Endodermal cell (in vitro differentiated cells): ENCODE measurements at regions not wholly inside any gene's neighbourhood (a gene's known extent, or its start where the extent isn't known, plus 50 kb on each side); places are given as distances from the start of the nearest gene placed in this dataset.

ENCODE experiments used
- DNase-seq: peaks from one replicate; pipeline ENCODE4 v3.0.0-alpha.2; 2017
- H3K27ac ChIP-seq: 2 replicates; pipeline ENCODE4 v1.5.1; 2013; ENCODE audit warnings: mild to moderate bottlenecking, low read depth, low read length, moderate library complexity
- H3K27me3 ChIP-seq: 2 replicates; pipeline ENCODE4 v1.6.1; 2013; ENCODE audit warnings: mild to moderate bottlenecking, low read length, moderate library complexity; ENCODE audit not compliant: insufficient read depth, control insufficient read depth, poor library complexity, severe bottlenecking
- H3K36me3 ChIP-seq: 2 replicates; pipeline ENCODE4 v1.7.0; 2013; ENCODE audit warnings: mild to moderate bottlenecking, low read length, moderate library complexity; ENCODE audit not compliant: control insufficient read depth, insufficient read depth
- H3K4me1 ChIP-seq: one replicate; pipeline ENCODE4 v1.7.0; 2013; ENCODE audit warnings: low read length; ENCODE audit not compliant: control insufficient read depth, insufficient read depth
- H3K4me3 ChIP-seq: 2 replicates; pipeline ENCODE4 v1.5.1; 2013; ENCODE audit warnings: mild to moderate bottlenecking, low read length, moderate library complexity
- H3K9ac ChIP-seq: 2 replicates; pipeline ENCODE4 v1.6.1; 2013; ENCODE audit warnings: mild to moderate bottlenecking, low read length, moderate library complexity; ENCODE audit not compliant: poor library complexity, severe bottlenecking; ENCODE audit errors: extremely low read depth
- H3K9me3 ChIP-seq: 2 replicates; pipeline ENCODE4 v1.6.1; 2013; ENCODE audit warnings: mild to moderate bottlenecking, low read length, moderate library complexity; ENCODE audit not compliant: control insufficient read depth
- H3K27ac Mint-ChIP-seq: 2 replicates; pipeline ENCODE4 v1.8.0; 2020; ENCODE audit warnings: mixed read lengths
- H3K27me3 Mint-ChIP-seq: 2 replicates; pipeline ENCODE4 v1.8.0; 2021; ENCODE audit warnings: mild to moderate bottlenecking, mixed read lengths; ENCODE audit not compliant: insufficient read depth
- H3K36me3 Mint-ChIP-seq: 2 replicates; pipeline ENCODE4 v1.8.0; 2020; ENCODE audit warnings: low read depth, mixed read lengths
- H3K4me1 Mint-ChIP-seq: 2 replicates; pipeline ENCODE4 v1.8.0; 2020; ENCODE audit warnings: mixed read lengths
- H3K4me3 Mint-ChIP-seq: 2 replicates; pipeline ENCODE4 v1.8.0; 2020; ENCODE audit warnings: mild to moderate bottlenecking, moderate library complexity, mixed read lengths
- H3K9me3 Mint-ChIP-seq: 2 replicates; pipeline ENCODE4 v1.8.0; 2020; ENCODE audit warnings: mild to moderate bottlenecking, mixed read lengths
- WGBS, 2 experiments: methylation state at CpG; one replicate each; pipeline versions ENCODE4 v1.1.5 to v1.1.7; 2013; ENCODE audit warnings: missing lambda C conversion rate in 2 of 2, mixed read lengths in 1 of 2; ENCODE audit not compliant: insufficient coverage in 1 of 2, insufficient read length in 1 of 2; 5-methylcytosine and 5-hydroxymethylcytosine counted together
- TF ChIP-seq, protein P1 (sequence below): fragments of 200-600 bp; sonication (generic); conservative IDR thresholded peaks from 2 replicates; pipeline ENCODE4 v1.5.0; 2021; ENCODE audit warnings: antibody characterized with exemption, mild to moderate bottlenecking

DNA sequence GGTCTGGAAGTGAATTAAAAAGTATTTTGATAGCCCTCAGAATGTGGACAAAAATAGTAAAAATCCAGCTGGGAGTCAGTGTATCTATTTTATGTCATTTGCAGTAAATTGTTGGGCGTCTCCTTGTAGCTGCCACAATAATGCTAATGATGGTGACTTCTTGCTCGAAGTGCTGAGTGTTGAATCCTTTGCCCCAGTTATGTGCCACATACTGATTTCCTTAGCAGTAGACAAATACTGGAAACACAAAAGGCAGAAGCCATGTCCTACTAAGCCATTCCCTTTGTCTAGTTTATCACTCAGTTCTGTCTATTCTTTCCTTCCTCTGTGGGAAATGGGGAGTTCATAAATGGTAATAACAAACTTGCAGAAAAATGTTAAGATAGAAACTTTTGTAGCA, 70.7 kb upstream of the CXADR start:
- Mint-ChIP-seq H3K36me3 (no peaks in the 10 kb centered on the region), H3K4me1 (peaks cover 20% of the 10 kb centered on the region), H3K27me3 (no peaks in the 10 kb centered on the region), H3K27ac (no peak overlapping the region), H3K4me3 (no peak overlapping the region), H3K9me3 (no peaks in the 10 kb centered on the region)
- Histone ChIP-seq H3K36me3 (no peaks in the 10 kb centered on the region), H3K9ac (no peak overlapping the region), H3K4me1 (peaks cover 7% of the 10 kb centered on the region), H3K9me3 (no peaks in the 10 kb centered on the region), H3K27ac (peak overlapping the region; percentile 11), H3K4me3 (no peak overlapping the region), H3K27me3 (no peaks in the 10 kb centered on the region)
- no peak for DNase-seq
- TF ChIP-seq, protein P1, sequence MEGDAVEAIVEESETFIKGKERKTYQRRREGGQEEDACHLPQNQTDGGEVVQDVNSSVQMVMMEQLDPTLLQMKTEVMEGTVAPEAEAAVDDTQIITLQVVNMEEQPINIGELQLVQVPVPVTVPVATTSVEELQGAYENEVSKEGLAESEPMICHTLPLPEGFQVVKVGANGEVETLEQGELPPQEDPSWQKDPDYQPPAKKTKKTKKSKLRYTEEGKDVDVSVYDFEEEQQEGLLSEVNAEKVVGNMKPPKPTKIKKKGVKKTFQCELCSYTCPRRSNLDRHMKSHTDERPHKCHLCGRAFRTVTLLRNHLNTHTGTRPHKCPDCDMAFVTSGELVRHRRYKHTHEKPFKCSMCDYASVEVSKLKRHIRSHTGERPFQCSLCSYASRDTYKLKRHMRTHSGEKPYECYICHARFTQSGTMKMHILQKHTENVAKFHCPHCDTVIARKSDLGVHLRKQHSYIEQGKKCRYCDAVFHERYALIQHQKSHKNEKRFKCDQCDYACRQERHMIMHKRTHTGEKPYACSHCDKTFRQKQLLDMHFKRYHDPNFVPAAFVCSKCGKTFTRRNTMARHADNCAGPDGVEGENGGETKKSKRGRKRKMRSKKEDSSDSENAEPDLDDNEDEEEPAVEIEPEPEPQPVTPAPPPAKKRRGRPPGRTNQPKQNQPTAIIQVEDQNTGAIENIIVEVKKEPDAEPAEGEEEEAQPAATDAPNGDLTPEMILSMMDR: no peak
- 50 to 88% methylated on average over 2 of the region's 2 CpGs for WGBS, 2 experiments

GRCh38 chr21:17444828-17445227, 68.0 kb upstream of the CXADR start:
- Histone ChIP-seq H3K9me3 (no peaks in the 10 kb centered on the region), H3K27me3 (no peaks in the 10 kb centered on the region), H3K27ac (no peak overlapping the region), H3K4me3 (no peak overlapping the region), H3K4me1 (no peaks in the 10 kb centered on the region), H3K36me3 (no peaks in the 10 kb centered on the region), H3K9ac (no peak overlapping the region)
- Mint-ChIP-seq H3K9me3 (no peaks in the 10 kb centered on the region), H3K36me3 (no peaks in the 10 kb centered on the region), H3K4me3 (no peak overlapping the region), H3K27ac (no peak overlapping the region), H3K27me3 (no peaks in the 10 kb centered on the region), H3K4me1 (peaks cover 9% of the 10 kb centered on the region)
- TF ChIP-seq, protein P1: no peak
- no peak for DNase-seq
- 96 to 100% methylated on average over 1 to 5 of the region's 5 CpGs for WGBS, 2 experiments

- no peak overlapping the region for H3K4me3 ChIP-seq
- H3K27me3 Mint-ChIP-seq: no peaks in the 10 kb centered on the region
- no peaks in the 10 kb centered on the region for H3K9me3 Mint-ChIP-seq
- no peaks in the 10 kb centered on the region for H3K36me3 Mint-ChIP-seq
- no peak overlapping the region for H3K27ac Mint-ChIP-seq
- DNase-seq: no peak
- no peak overlapping the region for H3K27ac ChIP-seq
- H3K9me3 ChIP-seq: no peaks in the 10 kb centered on the region
- no peaks in the 10 kb centered on the region for H3K36me3 ChIP-seq
- no peaks in the 10 kb centered on the region for H3K4me1 ChIP-seq
- no peaks in the 10 kb centered on the region for H3K27me3 ChIP-seq
- H3K4me3 Mint-ChIP-seq: no peak overlapping the region
- WGBS, 2 experiments: 93 to 100% methylated on average over 1 to 3 of the region's 3 CpGs
- peaks cover 9% of the 10 kb centered on the region for H3K4me1 Mint-ChIP-seq
- H3K9ac ChIP-seq: no peak overlapping the region
- TF ChIP-seq, protein P1: no peak
These were observed 66.1 kb upstream of the CXADR start for GRCh38 chr21:17446737-17447136.
